Fibroblast of lung (primary cell): ENCODE measurements at regions not wholly inside any gene's neighbourhood (a gene's known extent, or its start where the extent isn't known, plus 50 kb on each side); places are given as distances from the start of the nearest gene placed in this dataset.
A peak's percentile ranks its signal among the peaks of the same experiment; 100 is the strongest.

Experiments used
- DNase-seq, 2 donors: peaks; one replicate each; pipeline versions ENCODE4 v3.0.0 to v3.0.0-alpha.2; 2010; ENCODE audit warnings: low read depth in 2 of 2
- H2AFZ ChIP-seq: 2 replicates; pipeline ENCODE4 v1.5.1; 2012; ENCODE audit warnings: low read length, control low read depth, inconsistent platforms
- H3K27ac ChIP-seq: 2 replicates; pipeline ENCODE4 v1.5.1; 2011; ENCODE audit warnings: low read length, control low read depth; ENCODE audit not compliant: insufficient read depth
- H3K27me3 ChIP-seq: 2 replicates; pipeline ENCODE4 v1.5.1; 2011; ENCODE audit warnings: mild to moderate bottlenecking, low read length; ENCODE audit not compliant: control insufficient read depth, insufficient read depth
- H3K36me3 ChIP-seq: 2 replicates; pipeline ENCODE4 v1.5.1; 2011; ENCODE audit warnings: low read length; ENCODE audit not compliant: control insufficient read depth, insufficient read depth
- H3K4me1 ChIP-seq: 2 replicates; pipeline ENCODE4 v1.5.1; 2011; ENCODE audit warnings: low read length; ENCODE audit not compliant: control insufficient read depth, insufficient read depth; ENCODE audit errors: extremely low read depth
- H3K4me2 ChIP-seq: 2 replicates; pipeline ENCODE4 v1.5.1; 2011; ENCODE audit warnings: low read length, control low read depth; ENCODE audit not compliant: insufficient read depth; ENCODE audit errors: extremely low read depth
- H3K4me3 ChIP-seq, 4 experiments: fragments of 200-600 bp in 1 of 4; sonication (generic) in 1 of 4; replicated peaks in 1 of 4; 2 replicates each; pipeline ENCODE4 v1.5.1; 2011 to 2016; ENCODE audit warnings: low read length in 4 of 4, low read depth in 3 of 4, mild to moderate bottlenecking in 3 of 4, control low read depth in 2 of 4, inconsistent platforms in 1 of 4, mixed read lengths in 1 of 4; ENCODE audit not compliant: insufficient read depth in 1 of 4; ENCODE audit errors: control extremely low read depth in 1 of 4
- H3K79me2 ChIP-seq: 2 replicates; pipeline ENCODE4 v1.5.1; 2012; ENCODE audit warnings: mild to moderate bottlenecking, low read length, inconsistent platforms; ENCODE audit not compliant: control insufficient read depth, insufficient read depth
- H3K9ac ChIP-seq: 2 replicates; pipeline ENCODE4 v1.5.1; 2011; ENCODE audit warnings: mild to moderate bottlenecking, low read length, control low read depth; ENCODE audit not compliant: insufficient read depth
- H3K9me3 ChIP-seq: 2 replicates; pipeline ENCODE4 v1.5.1; 2012; ENCODE audit warnings: low read depth, low read length; ENCODE audit not compliant: control insufficient read depth, insufficient read depth
- H4K20me1 ChIP-seq: 2 replicates; pipeline ENCODE4 v1.5.1; 2011; ENCODE audit warnings: low read length; ENCODE audit not compliant: control insufficient read depth, insufficient read depth; ENCODE audit errors: extremely low read depth
- CTCF ChIP-seq, 2 donors: IDR thresholded peaks in 1 of 2; conservative IDR thresholded peaks in 1 of 2; 1 replicate in 1 of 2; 2 replicates in 1 of 2; pipeline ENCODE4 v1.5.1; 2011 to 2012; ENCODE audit warnings: low read length in 2 of 2, control low read depth in 1 of 2, inconsistent platforms in 1 of 2, low read depth in 1 of 2, mild to moderate bottlenecking in 1 of 2
- EZH2 ChIP-seq: IDR thresholded peaks from 2 replicates; pipeline ENCODE4 v1.5.1; 2012; ENCODE audit warnings: low read length, control low read depth, mild to moderate bottlenecking; ENCODE audit errors: missing control alignments

GRCh38 chr3:110106805-110107204, 769.5 kb upstream of the DPPA4 start:
- Histone ChIP-seq H3K9me3 (no peaks in the 10 kb centered on the region), H3K4me3 (no peak overlapping the region), H3K79me2 (no peaks in the 10 kb centered on the region), H3K4me1 (no peaks in the 10 kb centered on the region), H3K27ac (no peak overlapping the region), H4K20me1 (no peaks in the 10 kb centered on the region), H3K36me3 (no peaks in the 10 kb centered on the region), H2AFZ (no peak overlapping the region), H3K4me2 (no peak overlapping the region), H3K9ac (no peak overlapping the region), H3K27me3 (no peaks in the 10 kb centered on the region)
- peak; percentile 4 to 6 for DNase-seq
- TF ChIP-seq CTCF (conservative IDR thresholded peaks at IDR 0.05 in 1 of 2, IDR thresholded peaks at IDR 0.05 in 1 of 2; ENCODE audit: low read depth in 1 of 2, low read length in 2 of 2) (no peak), EZH2 (no peak)

- peak in 1 of 2 donors; percentile 22 for DNase-seq
- no peaks in the 10 kb centered on the region for H3K79me2 ChIP-seq
- no peaks in the 10 kb centered on the region for H3K27me3 ChIP-seq
- no peak overlapping the region for H2AFZ ChIP-seq
- H3K4me3 ChIP-seq: no peak overlapping the region
- no peak for TF ChIP-seq EZH2
- TF ChIP-seq CTCF (conservative IDR thresholded peaks at IDR 0.05 in 1 of 2, IDR thresholded peaks at IDR 0.05 in 1 of 2; ENCODE audit: low read depth in 1 of 2, low read length in 2 of 2): no peak
- H3K9me3 ChIP-seq: no peaks in the 10 kb centered on the region
- no peak overlapping the region for H3K27ac ChIP-seq
- H4K20me1 ChIP-seq: no peaks in the 10 kb centered on the region
- no peaks in the 10 kb centered on the region for H3K36me3 ChIP-seq
- no peaks in the 10 kb centered on the region for H3K4me1 ChIP-seq
- no peak overlapping the region for H3K9ac ChIP-seq
- H3K4me2 ChIP-seq: no peak overlapping the region
Observed at GRCh38 chr3:110123946-110124345, 786.6 kb upstream of the DPPA4 start.

- Histone ChIP-seq H3K4me1 (no peaks in the 10 kb centered on the region), H3K27ac (no peak overlapping the region), H3K36me3 (no peaks in the 10 kb centered on the region), H3K4me3 (no peak overlapping the region), H2AFZ (no peak overlapping the region), H3K9ac (no peak overlapping the region), H4K20me1 (no peaks in the 10 kb centered on the region), H3K79me2 (no peaks in the 10 kb centered on the region), H3K27me3 (no peaks in the 10 kb centered on the region), H3K4me2 (no peak overlapping the region), H3K9me3 (no peaks in the 10 kb centered on the region)
- peak in 1 of 2 donors; percentile 53 for DNase-seq
- TF ChIP-seq CTCF (conservative IDR thresholded peaks at IDR 0.05 in 1 of 2, IDR thresholded peaks at IDR 0.05 in 1 of 2; ENCODE audit: low read depth in 1 of 2, low read length in 2 of 2): no peak
- TF ChIP-seq EZH2: no peak
Observed at GRCh38 chr3:110126065-110126464, 788.7 kb upstream of the DPPA4 start.
